ENCODE measurements at regions not wholly inside any gene's neighbourhood (a gene's known extent, or its start where the extent isn't known, plus 50 kb on each side); places are given as distances from the start of the nearest gene placed in this dataset.

DNA sequence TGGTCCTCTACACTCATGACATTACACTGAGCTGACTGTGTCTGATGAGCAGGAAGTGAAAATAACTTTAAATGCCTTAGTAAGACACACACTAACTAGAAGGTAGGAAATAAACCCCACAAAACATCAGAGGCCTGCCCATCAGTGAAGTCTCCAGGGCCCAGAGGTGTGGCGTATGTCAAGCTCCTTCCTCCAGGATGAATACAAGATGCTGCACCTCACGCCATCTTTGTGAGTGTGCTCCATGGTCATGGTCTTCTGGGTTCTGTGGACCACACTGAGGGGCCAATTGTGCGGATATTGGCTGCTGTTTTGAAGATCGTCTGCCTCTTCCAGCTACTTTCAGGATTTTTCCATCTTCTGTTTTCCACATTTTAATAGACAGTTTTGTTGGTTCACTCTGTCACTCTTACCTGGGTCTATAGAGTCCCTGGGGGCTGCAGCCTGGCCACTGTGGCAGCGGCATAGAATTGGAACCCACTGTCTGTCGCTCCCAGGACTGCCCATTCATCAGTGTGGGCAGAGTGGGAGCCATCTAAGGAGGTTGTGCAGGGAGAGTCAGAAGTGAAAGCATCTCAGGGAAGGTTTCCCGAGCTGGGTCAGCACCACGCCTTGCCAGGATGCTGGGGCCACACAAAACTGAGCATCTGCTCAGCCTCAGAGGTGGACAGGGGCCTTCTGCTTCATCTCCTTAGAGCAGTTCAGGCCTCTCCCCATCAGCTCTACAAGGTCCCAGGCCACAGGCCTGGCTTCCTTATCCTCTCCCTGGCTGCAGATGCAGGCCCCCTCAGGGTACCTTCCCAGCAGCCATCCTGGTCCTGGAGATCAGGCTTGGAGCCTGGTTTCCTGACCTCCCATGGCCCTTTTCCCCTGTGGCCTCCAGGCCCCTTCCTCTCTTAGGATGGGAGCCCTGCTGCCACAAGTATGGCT lies 57.5 kb upstream of the C14orf180 start:
- DNase-seq, result no peak

DNA sequence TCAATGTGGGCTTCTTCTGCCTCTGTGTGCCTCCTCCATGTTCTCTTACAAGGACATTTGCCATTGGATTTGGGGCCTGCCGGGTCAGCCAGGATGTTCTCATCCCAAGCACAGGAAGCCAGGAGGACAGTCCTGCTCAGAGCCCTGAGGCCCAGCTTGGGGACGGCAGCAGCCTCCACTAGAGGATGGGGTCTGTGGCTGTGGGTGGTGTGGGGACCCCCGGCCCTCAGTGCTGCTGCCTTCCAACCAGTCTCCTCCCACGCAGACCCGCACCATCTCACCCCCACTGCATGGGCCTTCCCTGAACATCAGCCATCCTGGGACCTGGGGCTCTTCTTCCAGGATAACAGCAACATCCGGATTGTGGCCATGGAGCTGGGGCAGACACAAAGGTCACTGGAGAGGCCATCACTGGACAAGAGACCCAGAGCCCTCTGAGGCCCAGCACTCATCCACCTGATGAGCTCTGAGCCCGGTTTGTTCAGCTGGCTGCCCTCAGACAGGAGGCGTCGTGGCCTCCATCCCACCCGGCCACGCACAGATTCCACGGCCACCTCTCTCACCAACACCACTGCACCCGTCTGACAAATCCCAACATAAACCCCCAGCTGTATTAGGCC lies 56.5 kb upstream of the C14orf180 start:
- DNase-seq, result no peak

DNA sequence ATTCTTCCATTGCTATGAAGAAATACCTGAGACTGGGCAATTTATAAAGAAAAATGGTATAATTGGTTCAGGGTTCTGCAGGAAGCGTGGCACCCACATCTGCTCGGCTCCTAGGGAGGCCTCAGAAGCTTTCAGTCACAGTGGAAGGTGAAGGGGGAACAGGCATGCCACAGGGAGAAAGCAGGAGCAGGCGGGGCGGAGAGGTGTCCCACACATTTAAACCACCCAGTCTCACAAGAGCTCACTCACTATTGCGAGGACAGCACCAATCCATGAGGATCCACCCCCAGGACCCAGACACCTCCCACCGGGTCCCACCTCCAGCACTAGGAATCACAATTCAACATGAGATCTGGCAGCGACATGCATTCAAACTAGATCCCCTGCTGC lies 56.0 kb upstream of the C14orf180 start:
- DNase-seq, result no peak

DNA sequence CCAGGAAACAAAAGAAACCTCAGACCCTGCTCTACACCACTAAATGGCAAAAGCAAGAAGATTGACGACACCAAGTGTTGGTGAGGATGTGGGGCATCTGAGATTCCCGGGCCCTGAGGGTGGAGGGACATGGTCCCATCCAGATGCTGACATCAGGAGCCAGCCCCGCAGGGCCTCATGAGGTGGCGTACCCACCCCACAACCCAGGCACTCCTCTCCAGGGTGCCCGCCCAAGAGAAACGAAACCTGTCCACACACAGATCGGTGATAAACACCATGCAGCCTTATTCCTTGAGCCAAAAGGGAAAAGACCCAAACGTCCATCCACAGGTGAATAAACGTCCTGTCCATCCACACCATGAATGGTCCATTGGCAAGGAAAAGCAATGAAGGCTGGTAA lies 54.8 kb upstream of the C14orf180 start:
- DNase-seq, result no peak

DNA sequence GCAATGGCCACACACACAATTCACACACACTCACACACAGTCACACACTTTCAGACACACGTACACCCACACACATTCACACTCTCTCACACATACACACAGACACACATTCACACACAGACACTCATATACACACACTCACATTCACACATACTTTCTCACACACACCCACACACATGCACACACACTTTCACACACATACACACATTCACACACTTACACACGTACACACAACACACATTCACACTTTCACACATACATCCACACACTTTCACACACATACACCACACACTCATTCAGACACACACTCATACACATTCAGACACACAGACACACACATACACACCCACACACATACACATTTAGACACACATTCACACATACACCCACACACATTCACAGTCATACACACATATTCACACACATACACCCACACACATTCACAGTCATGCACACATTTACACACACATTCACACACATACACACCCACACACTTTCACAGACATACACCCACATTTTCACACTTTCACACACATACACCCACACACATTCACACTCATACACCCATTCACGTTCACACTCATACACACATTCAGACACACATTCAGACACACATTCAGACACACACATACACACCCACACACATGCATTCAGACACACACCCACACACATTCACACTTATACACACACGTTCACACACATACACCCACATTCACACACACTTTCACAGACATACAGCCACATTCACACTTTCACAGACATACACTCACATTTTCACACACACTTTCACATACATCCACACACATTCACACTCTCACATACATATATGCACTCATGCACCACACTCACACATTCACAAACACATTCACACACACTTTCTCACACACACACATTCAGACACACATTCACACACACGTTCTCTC lies 52.6 kb upstream of the C14orf180 start:
- DNase-seq, result no peak

DNA sequence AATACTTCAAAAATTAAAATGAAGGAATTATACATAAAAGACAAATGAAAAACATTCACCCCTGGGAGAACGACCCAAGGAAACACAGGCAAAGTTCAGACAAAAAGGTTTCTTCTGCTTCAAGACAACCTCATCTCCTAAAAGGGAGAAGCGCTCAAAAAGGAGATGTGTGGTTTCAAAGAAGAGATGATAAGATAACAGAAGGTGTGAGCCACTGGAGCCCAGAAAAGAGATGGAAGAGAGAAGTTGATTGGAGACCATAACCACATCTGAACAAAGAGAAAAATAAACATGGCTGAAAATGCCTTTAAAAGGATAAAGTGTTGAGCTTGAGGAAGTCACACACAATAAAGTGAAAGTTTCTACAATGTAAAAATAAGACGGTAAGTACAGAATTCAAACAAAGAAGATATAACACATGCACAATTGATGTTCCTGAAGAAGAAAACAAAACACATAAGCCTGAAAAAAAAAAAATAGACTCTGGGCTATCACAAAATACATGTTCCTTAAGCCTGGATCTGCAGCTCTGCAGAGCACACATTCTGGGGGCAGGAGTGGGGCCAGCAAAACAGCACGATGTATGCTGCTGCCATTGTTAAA lies 51.6 kb upstream of the C14orf180 start:
- DNase-seq, result no peak

DNA sequence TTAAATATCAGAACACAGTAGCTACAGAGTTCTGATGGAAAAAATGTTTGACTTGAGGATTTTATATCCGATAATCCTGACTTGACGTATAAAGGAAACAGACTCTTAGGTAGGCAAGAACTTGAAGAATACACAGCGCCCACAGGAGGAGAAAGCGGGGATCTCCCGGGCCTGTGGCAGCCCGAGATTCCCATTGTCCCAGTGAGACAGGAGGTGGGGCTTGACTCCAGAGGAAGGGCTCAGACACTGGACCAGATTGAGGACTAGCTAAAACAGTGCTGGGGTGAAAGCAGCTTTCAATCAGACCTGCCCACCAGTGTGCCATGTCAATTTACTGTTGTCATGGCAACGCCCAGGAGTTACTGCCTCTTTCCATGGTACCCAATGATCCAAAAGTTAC lies 51.1 kb upstream of the C14orf180 start:
- DNase-seq, result no peak

Measured in activated naive CD4-positive, alpha-beta T cell treated with Interleukin-2 at 50 U/mL for 16 hours (primary cell).